ENCODE measurements at regions not wholly inside any gene's neighbourhood (a gene's known extent, or its start where the extent isn't known, plus 50 kb on each side); places are given as distances from the start of the nearest gene placed in this dataset.

DNA sequence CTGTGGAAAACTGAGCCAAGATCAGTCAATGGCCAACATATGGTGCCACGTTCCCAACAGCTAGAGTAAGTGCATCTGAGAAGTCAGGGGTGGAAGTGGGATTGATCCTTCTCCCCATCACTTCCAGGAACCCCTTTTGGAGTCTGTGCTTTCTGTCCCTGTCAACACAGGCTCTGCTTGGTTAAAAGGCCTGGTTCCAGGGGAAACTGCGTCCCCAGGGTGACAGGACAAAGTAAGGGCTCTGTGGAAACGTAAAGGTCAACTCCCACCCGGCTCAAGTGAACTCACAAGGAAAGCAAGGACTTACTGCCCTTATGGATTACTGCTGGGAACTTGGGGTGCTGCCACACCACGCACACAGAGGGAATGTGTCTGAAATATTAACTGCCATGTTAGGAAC is 77.5 kb upstream of the GRB10 start:
- H3K27me3 ChIP-seq (ENCODE audit: insufficient read depth in 3 of 3, low read length in 2 of 3): no peaks in the 10 kb centered on the region
- TF ChIP-seq, protein P1, sequence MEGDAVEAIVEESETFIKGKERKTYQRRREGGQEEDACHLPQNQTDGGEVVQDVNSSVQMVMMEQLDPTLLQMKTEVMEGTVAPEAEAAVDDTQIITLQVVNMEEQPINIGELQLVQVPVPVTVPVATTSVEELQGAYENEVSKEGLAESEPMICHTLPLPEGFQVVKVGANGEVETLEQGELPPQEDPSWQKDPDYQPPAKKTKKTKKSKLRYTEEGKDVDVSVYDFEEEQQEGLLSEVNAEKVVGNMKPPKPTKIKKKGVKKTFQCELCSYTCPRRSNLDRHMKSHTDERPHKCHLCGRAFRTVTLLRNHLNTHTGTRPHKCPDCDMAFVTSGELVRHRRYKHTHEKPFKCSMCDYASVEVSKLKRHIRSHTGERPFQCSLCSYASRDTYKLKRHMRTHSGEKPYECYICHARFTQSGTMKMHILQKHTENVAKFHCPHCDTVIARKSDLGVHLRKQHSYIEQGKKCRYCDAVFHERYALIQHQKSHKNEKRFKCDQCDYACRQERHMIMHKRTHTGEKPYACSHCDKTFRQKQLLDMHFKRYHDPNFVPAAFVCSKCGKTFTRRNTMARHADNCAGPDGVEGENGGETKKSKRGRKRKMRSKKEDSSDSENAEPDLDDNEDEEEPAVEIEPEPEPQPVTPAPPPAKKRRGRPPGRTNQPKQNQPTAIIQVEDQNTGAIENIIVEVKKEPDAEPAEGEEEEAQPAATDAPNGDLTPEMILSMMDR (IDR thresholded peaks at IDR 0.05): no peak
- H3K27ac ChIP-seq: no peak overlapping the region
- WGBS, 3 donors: 77 to 91% (median 88%) methylated on average over 5 of the region's 5 CpGs
- H3K9me3 ChIP-seq: no peaks in the 10 kb centered on the region
- no peaks in the 10 kb centered on the region for H3K4me1 ChIP-seq
- H3K4me3 ChIP-seq: no peak overlapping the region
- ATAC-seq (no peak), DNase-seq (no peak)
- intact Hi-C loops (cut with DNase I): no loop called here
- H3K36me3 ChIP-seq (ENCODE audit: insufficient read depth in 1 of 2, low read depth in 1 of 2): no peaks in the 10 kb centered on the region

DNA sequence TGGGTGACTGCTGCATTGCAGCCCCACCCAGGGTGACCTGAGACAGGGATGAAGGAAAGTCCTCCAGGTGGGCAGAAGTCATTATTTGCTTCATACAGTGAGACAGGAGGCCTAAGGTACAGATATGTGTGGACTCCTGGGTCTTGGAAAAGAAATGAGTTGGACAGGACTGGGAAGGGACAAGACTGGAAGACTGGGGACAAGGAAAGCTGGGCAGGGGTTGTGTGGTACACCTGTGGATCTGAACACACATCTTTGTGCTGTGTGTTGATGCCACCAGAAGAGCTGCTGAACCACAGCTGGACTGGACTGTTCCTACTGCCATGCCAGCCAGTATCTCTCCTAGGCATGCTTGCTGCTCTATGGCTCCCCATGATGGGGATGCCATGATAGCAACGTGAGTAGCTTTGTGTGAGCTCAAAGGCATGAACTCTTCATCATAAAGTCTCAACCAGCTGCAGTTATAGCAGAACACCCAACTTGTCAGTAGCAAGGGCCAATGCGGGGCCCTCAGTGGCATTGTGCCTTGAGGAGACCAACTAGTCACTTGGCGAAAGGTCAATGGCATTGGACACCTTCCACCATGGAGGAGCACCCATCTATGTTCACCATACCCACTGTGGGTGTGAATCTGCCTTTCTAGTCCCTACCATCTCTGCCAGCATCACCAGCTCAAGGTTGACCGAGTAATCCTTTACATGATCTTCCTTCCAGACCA is 76.0 kb upstream of the GRB10 start:
- intact Hi-C loops (cut with DNase I): no loop called here
- 89 to 97% (median 91%) methylated on average over 4 of the region's 4 CpGs for WGBS, 3 donors
- no peak for ATAC-seq
- Histone ChIP-seq H3K4me1 (no peaks in the 10 kb centered on the region), H3K27ac (no peak overlapping the region), H3K4me3 (no peak overlapping the region), H3K27me3 (ENCODE audit: insufficient read depth in 3 of 3, low read length in 2 of 3) (no peaks in the 10 kb centered on the region), H3K9me3 (no peaks in the 10 kb centered on the region), H3K36me3 (ENCODE audit: insufficient read depth in 1 of 2, low read depth in 1 of 2) (no peaks in the 10 kb centered on the region)
- TF ChIP-seq, protein P1 (IDR thresholded peaks at IDR 0.05): no peak
- DNase-seq: no peak

DNA sequence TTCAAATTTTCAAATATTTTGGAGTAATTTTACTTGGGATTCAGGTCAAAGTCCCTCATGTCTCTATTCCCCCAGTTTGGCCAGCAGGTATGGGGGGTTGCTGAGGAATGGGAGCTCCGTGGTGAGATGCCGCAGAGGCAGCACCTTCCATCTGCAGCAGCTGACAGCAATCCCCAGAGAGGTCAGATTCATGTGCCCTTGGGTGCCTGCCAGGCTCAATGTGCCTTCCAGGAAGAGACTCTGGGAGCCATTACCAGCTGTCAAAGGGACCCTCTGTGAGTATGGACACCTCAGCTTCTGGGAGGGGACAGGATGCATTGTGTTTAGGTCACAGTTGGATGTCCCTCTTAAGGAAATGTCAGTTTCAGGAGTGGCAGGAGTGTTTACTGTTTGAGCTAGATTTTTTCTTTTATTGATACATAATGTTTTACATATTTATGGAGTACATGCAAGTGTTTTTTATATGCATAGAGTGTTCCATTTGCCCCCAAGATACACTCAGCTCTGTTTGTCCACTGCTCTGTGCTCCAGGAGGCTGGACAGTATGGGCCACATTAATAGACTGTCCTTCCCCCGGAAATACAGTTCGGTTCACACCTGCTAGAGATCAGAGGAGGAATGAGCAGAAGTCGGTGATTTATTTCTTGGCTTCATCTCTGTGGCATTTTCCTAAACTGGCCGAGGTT is 75.3 kb upstream of the GRB10 start:
- Histone ChIP-seq H3K36me3 (ENCODE audit: insufficient read depth in 1 of 2, low read depth in 1 of 2) (no peaks in the 10 kb centered on the region), H3K4me1 (no peaks in the 10 kb centered on the region), H3K9me3 (no peaks in the 10 kb centered on the region), H3K27me3 (ENCODE audit: insufficient read depth in 3 of 3, low read length in 2 of 3) (no peaks in the 10 kb centered on the region), H3K4me3 (no peak overlapping the region), H3K27ac (no peak overlapping the region)
- intact Hi-C loops (cut with DNase I): no loop called here
- ATAC-seq: no peak
- TF ChIP-seq, protein P1 (IDR thresholded peaks at IDR 0.05): no peak
- no peak for DNase-seq
- 37 to 56% (median 45%) methylated on average over 6 of the region's 6 CpGs for WGBS, 3 donors

DNA sequence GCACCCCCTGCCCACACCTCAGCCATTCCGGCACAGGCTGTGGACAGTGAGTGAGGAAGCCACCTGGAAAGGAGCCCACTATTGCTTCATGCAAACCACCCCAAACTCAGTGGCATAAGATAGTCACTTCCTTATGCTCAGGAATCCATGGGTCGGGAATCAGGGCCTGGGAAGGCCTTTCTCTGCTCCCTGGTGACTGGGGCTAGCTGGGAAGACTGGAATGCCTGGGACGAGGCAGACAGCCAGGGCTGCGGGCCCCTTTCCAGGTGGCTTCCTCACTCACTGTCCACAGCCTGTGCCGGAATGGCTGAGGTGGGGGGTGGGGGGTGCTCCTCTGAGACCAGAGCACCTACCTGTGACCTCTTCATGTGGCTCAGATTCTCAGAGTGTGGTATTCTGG is 74.1 kb upstream of the GRB10 start:
- Histone ChIP-seq H3K4me3 (no peak overlapping the region), H3K9me3 (no peaks in the 10 kb centered on the region), H3K27me3 (ENCODE audit: insufficient read depth in 3 of 3, low read length in 2 of 3) (no peaks in the 10 kb centered on the region), H3K27ac (no peak overlapping the region), H3K36me3 (ENCODE audit: insufficient read depth in 1 of 2, low read depth in 1 of 2) (no peaks in the 10 kb centered on the region), H3K4me1 (no peaks in the 10 kb centered on the region)
- TF ChIP-seq, protein P1 (IDR thresholded peaks at IDR 0.05): no peak
- DNase-seq (no peak), ATAC-seq (peak in 1 of 4 donors; percentile 21)
- 41 to 63% (median 59%) methylated on average over 5 of the region's 5 CpGs for WGBS, 3 donors
- intact Hi-C loops (cut with DNase I): no loop called here
